GM19240 (cell line): ENCODE measurements at regions not wholly inside any gene's neighbourhood (a gene's known extent, or its start where the extent isn't known, plus 50 kb on each side); places are given as distances from the start of the nearest gene placed in this dataset.

ENCODE experiments used
- DNase-seq: peaks from one replicate; pipeline ENCODE4 v3.0.0; 2011; ENCODE audit warnings: low spot score; ENCODE audit not compliant: insufficient read length

DNA sequence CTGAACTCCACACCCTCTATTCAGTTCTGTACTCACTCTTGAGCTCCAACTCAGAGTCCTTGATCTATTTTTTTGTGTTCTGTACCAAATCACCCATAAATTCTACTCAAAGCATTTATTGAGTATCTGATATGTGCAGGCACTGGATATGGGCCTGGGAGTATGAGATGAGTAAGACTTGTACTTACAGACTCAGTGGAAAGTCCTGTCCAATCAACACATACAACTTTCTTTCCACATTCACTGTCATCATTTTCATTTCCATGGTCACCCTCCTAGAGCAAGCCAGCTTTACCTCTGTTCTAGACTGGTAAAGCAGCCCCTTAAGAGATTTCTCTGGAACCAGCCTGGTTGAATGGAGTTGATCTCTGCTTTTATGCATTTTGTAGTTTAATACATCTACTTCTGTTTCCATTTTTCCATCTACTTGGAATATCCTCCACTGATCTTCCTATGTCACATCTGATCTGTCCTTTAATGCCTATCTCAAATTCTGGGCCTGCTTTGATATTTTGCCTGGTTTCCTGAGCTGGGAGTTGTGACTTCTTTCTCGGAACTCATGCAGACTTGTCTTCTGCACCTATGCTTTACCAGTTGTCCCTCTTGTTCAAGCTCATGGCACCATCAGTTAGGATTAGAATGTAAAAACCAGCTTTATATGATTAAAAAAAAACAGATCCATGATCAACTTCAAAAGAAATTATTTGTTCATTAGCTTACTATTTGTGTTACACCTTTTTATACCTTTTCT, 96.9 kb upstream of the GLS start:
- no peak for DNase-seq

DNA sequence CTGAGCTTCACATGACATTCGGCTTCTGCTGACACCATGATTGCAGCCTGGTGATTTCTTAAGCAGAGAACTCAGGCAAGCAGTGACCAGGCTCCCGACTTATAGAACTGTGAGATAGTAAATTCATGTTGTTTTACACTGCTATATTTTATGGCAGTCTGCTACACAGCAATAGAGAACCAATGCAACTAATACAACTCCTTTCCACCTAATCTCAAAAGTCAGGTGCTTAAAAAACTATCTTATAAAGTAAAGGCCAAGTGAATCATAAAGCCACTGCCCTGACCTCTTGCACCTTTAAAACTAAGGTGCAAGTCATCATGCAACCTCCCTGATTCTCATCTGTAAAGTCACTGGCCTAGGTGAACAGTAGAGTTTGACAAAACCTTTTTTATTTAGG, 95.3 kb upstream of the GLS start:
- DNase-seq, result no peak

DNA sequence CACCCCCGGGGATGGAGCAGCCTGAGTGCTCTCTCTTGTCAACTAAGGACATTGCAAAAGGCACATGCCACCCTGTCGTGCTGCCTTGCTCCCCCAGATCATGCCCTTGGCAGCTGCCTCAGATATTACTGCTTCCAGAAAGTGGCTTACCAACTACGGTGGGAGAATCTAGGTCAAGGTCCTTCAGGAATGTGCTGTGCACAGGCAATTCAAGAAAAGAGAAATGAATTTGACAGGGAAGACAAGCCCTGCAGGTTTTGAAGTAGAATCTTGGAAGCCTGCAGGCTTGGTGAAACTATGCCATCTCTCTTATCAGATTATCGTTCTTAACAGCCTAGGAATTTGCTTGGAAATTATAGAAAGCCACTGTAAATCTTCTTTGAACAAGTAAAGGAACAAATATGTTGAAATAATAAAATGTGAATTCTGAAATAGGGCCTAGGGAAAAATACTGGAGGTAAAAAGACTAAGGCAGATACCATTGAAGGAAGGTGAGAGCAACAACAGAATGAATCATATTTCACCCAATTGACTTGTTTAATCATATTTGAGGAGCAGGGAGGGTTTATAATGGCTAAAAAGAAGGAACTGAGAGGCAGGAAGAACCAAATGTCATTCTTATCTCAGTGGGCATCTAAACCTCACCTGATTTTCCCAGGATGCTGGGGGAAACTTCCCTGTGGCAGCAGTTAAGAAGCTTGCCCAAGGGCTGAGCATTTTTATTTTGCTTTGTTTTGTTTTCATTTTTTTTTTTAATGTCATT, 94.0 kb upstream of the GLS start:
- DNase-seq, result no peak

GRCh38 chr2:190787743-190788235, 92.8 kb upstream of the GLS start:
- no peak for DNase-seq

- no peak for DNase-seq
These were observed 91.3 kb upstream of the GLS start for GRCh38 chr2:190789074-190790004.

GRCh38 chr2:190791347-190791975, 89.2 kb upstream of the GLS start:
- no peak for DNase-seq

DNA sequence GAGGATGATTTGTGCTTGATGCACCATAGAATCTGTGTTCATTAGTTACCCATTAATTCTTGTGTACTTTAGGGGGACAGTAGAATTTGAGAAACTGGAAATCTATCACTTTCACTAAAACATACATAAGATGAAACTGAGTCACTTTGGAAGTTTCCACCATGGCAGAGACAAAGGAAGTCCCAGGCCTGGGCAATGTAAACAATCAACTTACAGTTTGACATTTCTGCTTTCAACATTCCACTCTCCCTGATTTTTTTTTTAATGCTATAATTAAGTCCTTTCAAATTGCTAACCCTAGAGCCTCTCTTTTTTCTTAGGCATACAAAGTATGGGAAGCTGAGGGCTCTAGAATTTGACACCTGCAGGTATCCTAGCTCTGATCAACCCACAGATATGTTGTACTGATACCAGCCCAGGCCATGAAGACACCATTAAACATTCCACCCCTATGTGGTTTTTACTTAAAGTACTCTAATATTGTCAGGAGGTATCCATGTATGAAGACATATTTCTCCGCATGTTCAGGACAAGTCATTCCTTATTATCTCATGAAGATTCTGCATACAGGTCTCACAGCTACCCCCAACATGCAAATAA, 88.5 kb upstream of the GLS start:
- DNase-seq, result no peak

DNA sequence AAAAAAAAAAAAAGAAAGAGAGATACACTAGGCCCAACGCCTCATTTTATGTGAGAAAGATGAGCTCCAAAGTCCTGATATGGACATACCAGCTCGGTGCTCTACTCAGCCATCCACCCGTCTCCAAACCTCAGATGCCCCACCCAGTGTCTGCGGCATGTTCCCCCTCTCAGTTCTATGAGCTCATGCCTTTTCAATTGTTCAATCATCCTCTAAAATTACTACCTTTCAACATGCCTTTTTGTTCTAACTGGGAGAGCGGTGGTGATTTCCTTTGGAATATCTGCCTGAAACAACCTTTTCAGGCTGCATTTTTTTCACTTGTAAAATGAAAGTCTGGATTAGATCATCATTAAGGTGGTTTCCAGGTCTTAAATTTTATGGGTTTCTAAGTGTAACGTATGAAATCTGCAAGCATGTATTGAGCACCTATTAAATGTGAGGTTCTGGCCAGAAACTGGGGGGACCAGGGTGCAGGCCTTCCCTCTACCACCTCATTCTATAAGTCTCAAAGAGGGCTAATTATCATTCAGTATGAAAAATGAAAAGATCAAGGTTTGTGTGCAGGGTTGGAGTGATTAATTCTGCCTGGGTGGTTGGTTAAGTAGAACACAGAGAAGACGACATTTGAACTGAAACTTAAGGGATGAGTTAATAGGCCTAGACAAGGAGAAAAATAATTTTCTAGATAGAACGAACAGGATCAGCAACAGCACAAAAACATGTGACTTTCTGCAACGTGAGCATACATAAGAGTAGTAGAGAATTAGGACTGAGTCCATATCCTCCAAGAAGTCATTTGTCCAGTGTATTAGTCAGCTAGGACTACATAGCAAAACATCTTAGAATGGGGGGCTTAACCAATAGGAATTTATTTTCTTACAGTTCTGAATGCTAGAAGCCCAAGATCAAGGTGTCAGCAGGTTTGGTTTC, 87.4 kb upstream of the GLS start:
- DNase-seq, result no peak

- no peak for DNase-seq
These were observed 86.2 kb upstream of the GLS start for GRCh38 chr2:190794377-190794776.

DNA sequence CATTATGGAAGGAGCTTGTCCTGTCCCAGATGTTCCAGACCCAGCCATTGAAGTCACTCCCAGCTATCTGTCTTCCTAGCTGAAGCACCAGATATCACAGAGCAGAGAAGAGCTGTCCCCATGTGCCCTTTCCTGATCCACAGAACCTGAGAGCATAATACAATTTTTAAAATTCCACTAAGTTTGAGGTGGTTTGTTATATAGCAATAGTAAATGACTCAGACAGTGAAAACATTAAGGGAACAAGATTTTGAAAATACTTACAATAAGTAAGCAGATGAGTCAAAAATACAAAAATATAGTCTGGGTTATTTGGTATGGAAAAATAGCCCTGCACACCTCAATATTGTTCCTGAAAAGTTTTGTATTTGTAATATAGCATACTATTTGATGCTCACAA, 85.8 kb upstream of the GLS start:
- DNase-seq, result no peak

- DNase-seq, result no peak
These were observed 84.9 kb upstream of the GLS start for GRCh38 chr2:190795686-190796085.

- no peak for DNase-seq
These were observed 80.6 kb upstream of the GLS start for GRCh38 chr2:190799999-190800398.

GRCh38 chr2:190800528-190800927, 80.1 kb upstream of the GLS start:
- DNase-seq, result no peak

- no peak for DNase-seq
These were observed 78.5 kb upstream of the GLS start for GRCh38 chr2:190802129-190802528.

- no peak for DNase-seq
These were observed 77.9 kb upstream of the GLS start for GRCh38 chr2:190802626-190803209.

DNA sequence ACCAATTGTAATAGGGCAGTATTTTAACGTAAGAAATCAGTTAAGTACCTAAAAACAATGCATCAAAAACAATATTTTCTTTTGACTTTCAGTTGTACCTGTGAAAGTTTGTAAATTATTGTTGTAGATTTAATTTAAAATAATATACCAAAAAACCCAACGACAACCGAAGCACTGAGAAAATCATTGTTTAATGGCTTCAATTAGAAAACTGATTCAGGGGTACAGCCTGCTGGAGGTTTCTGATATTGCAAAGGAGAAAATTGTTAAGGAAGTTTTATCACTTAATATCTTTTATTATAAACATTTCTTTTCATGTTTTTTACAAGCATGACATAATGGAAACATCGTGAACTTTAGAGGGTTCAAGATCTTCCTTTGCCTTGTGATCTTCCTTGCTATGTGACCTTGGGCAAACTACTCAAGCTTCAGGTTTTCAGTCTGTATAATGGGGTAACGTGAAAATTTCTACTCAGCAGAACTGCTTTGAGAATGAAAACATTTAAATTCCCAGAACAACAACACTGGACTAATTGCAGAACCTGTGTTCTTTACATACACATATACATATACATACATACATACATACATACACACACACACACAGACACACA, 76.3 kb upstream of the GLS start:
- no peak for DNase-seq

DNA sequence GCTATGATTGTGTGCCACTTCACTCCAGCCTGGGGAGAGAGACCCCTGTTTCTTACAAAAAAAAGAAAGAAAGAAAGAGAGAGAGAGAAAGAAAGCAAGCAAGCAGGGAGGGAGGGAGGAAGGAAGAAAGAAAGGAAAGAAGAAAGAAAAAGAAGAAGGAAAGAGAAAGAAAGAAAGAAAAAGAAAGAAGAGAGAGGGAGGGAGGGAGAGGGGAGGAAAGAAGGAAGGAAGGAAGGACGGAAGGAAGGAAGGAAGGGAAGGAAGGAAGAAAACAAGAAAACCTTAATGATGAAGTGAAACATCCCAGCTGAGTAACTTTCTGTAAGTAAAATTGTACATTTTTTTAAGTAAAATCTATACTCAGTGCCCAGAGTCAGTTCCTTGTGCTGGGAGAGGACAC, 75.5 kb upstream of the GLS start:
- no peak for DNase-seq

DNA sequence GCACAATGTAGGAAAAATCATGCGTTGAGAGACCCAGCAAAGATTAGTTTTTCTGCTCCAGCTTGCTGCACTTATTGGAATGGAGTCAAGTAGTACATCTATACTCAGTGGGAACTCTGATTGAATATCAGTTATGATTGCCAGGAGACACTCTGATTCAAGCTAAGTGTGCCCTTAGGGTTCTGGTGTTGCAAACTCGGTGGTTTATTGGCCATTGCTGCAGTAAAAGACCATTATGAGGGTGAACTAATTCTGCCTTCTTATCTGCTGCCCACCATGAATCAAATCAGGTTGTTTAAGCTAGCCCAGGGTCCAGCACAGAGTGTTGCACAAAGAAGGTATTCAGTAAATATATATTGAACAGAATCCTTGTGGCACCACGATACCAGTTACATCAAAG, 74.8 kb upstream of the GLS start:
- DNase-seq, result no peak

DNA sequence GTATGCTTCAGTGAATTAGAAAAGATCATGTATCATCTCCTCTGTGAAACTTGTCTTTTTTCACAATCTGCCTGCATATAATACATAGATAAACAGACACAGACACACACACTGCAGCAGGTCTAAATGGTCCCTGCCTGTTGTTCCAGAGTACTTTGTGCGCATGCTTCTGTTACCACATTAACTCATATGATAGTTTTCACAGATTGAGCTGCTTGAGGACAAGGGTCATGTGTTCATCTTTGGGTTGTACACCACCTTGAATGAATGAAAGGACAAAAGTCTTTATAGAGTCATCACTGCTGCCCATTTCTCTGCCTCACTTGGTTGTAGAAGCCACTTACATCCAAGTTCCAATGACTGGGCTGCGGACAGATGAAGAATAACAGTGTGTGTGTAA, 72.7 kb upstream of the GLS start:
- no peak for DNase-seq
